ENCODE measurements at regions not wholly inside any gene's neighbourhood (a gene's known extent, or its start where the extent isn't known, plus 50 kb on each side); places are given as distances from the start of the nearest gene placed in this dataset.

- TF ChIP-seq ZNF462 (CRISPR knock-in tag; IDR thresholded peaks at IDR 0.05) (no peak), NANOG (IDR thresholded peaks at IDR 0.05; ENCODE audit: borderline replicate concordance) (no peak), REST (IDR thresholded peaks at IDR 0.05; ENCODE audit: unreplicated experiment) (no peak), ZNF114 (CRISPR knock-in tag; IDR thresholded peaks at IDR 0.05) (no peak), JUNB (IDR thresholded peaks at IDR 0.05; ENCODE audit: unreplicated experiment) (no peak)
Measured at GRCh38 chr13:38013676-38014075, 144.1 kb upstream of the TRPC4 start (continued).

- H3K4me2 ChIP-seq = no peak overlapping the region
- Mint-ChIP-seq H3K9me3 (no peaks in the 10 kb centered on the region), H3K27ac (no peak overlapping the region), H3K27me3 (ENCODE audit: insufficient read depth, low read depth, poor library complexity) (no peaks in the 10 kb centered on the region), H3K36me3 (ENCODE audit: low read depth) (no peaks in the 10 kb centered on the region), H3K4me3 (no peak overlapping the region), H3K4me1 (no peaks in the 10 kb centered on the region)
- peak overlapping the region; percentile 64; the same call in 1 of the 2 replicates for H2AFZ ChIP-seq
- H3K27ac ChIP-seq (ENCODE audit: low read depth) = no peak overlapping the region
- no peaks in the 10 kb centered on the region for H3K79me2 ChIP-seq (replicated peaks; ENCODE audit: insufficient read depth)
- H3K9me2 ChIP-seq (ENCODE audit: insufficient read depth) = no peaks in the 10 kb centered on the region
- DNase-seq (ENCODE audit: low spot score) (no peak), ATAC-seq (no peak)
- H3K36me3 ChIP-seq (ENCODE audit: insufficient read depth) = no peaks in the 10 kb centered on the region
- no peaks in the 10 kb centered on the region for H4K20me1 ChIP-seq (replicated peaks; ENCODE audit: insufficient read depth)
- no peaks in the 10 kb centered on the region for H3K4me1 ChIP-seq (ENCODE audit: insufficient read depth)
- H3K4me3 ChIP-seq = no peak overlapping the region
- H3K27me3 ChIP-seq (ENCODE audit: insufficient read depth) = no peaks in the 10 kb centered on the region
- H3F3A ChIP-seq (replicated peaks; ENCODE audit: low read depth) = no peaks in the 10 kb centered on the region
- no peak for TF ChIP-seq ZNF462 (CRISPR knock-in tag; IDR thresholded peaks at IDR 0.05)
Measured at GRCh38 chr13:38012096-38012495, 142.5 kb upstream of the TRPC4 start.
